ENCODE measurements at regions not wholly inside any gene's neighbourhood (a gene's known extent, or its start where the extent isn't known, plus 50 kb on each side); places are given as distances from the start of the nearest gene placed in this dataset.

DNA sequence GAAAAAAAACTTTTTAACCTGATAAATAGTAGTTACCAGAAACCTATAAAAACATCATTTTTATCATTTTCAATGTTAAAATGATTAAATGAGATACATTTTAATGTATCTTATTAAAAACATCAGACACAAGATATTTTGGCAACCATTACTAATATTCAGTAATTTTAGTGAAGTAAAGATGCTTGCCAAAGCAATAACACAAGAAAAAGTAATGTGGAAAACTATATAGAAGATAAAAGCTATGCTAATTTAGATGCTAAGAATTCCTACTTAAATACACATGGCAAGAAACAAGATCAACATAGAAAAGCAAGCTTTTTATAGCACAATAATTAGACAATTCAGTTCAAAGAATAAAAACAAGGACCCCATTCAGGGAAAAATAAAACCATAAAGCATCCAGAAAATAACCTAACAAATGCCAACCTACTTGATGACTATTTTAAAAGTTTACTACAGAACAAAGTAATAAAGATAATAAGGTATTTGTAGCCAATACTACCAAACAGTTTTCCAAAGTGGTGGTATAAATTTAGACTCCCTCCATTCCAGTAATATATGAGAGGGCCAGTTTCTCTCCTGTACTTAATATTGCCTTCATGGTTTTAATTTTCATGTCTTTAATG lies 489.5 kb downstream of the CDH2 start:
- DNase-seq, result no peak

DNA sequence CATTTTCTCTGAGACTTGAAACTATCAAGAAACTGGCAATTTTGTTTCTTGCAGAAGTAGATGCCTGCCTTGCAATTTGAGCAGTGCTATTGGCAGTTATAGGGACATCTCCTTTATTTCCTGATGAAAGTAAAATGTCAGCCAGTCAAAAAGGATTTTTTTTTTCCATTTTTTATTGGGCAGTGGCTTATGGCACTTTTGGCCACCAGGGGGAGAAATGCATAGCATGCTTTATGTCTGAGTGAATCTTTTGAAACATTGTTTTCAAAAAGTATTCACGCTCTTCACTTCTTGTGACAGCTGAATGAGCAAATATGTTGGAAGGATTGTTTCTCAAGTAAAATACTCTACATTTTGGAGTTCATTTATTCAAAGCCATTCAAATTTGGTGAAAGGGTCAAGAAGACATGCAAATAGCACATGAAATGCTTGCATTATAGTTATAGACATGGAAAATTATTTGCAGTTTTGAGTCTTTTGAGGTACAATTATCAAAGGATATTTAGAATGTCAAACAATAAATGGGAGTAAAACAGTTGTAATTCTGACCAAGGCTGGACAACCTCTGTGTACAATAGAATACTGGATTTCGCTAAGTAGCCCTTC lies 491.0 kb downstream of the CDH2 start:
- peak; percentile 20 for DNase-seq

DNA sequence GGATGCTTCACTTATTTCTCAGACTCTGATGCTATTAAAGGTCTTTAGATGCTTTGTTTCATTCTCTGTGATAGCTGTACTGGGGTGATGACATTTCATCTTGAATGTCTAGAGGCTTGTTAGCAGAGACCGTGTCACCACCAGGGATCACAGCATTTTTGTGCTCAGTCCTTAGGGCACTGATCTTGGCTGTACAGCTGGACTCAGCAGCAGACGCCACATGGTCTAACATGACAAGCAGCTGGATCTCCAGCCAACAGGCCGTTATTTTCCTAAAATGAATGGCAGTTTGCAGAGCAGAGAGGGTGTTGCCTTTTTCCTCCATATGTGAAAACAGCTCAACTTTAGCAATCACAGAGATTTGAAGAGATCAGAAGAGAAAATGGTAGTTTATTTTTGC lies 491.8 kb downstream of the CDH2 start:
- DNase-seq, result no peak

DNA sequence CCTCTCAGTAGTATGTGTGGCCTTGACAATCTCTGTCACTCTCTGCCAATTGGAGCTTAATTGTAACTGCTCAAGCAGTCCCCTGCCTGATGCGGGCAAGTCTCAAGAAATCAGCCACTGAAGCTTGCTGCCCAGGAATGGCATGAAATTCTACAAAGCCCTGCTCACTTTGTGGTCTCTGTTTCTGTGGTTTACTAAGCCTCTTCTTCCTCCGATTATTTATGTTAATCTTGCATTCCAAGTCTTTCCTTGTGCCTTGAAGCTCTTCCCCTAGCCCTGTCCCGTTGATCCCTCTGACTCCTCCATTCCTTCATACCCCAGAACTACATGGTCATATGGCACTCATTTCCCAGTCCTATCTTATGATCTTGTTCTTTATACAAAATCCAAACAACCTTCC lies 489.3 kb upstream of the CHST9 start:
- DNase-seq, result no peak

DNA sequence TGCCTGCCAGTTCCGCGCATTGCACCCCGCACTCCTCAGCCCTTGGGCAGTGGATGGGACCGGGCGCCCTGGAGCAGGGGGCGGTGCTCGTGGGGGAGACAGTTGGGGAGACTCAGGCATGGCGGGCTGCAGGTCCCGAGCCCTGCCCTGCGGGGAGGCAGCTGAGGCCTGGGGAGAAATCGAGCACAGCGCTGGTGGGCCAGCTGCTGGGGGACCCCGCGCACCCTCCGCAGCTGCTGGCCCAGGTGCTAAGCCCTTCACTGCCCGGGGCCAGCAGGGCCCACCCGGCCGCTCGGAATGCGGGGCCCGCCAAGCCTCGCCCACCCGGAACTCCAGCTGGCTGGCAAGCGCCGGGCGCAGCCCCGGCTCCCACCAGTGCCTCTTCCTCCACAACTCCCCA lies 488.8 kb upstream of the CHST9 start:
- no peak for DNase-seq

DNA sequence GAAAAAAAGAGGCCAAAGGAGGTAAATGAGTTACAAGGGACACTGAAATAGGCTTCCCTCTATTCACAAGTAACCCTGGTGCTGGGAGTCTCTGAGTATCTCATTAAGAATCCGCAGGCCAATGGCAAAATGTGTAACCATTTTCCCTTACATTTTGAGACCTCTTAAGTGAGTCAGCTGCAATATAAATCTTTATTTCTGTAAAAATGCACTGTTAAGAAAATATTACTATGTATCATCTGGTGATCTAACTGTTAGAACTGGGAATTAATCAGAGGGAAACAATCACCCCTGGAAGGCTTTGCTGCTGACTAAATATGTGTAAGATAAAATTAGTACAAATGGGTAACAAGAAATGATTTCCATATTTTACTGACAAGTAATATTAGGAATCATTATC lies 483.1 kb upstream of the CHST9 start:
- DNase-seq, result no peak

DNA sequence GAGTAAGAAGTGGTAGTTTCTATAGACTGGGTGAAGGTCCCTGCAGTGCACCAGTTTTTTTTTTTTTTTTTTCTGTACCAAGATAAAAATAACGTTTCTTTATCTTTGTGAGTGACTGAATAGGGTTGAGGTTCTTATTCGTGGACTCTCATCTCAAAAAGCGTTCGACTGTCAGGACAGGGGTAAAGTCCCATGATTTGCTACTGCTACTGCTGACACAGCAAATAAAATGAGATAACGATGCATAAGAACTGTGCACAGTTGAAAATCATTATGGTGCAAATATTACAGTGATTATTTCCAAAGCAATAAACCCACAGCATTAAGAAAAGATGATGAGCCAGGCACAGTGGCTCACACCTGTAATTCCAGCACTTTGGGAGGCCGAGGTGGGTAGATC lies 482.0 kb upstream of the CHST9 start:
- no peak for DNase-seq

DNA sequence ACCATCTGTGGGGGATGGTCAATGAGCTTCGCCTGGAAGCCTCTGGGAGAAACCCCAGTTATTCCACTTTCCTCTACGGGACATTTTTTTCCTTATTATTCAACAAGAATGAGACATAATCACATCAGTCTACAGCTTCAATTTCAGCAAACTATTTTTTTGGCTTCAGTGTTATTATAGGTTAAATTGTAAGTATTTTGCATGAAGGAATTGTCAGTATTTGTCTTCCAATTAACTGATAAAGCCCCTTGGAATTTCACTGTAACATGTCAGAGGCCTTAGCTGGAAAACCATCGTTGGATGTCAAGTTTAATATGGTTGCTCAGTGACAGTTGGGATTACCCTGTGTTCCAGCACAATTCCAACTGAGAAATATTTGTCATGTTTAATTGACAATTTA lies 480.9 kb upstream of the CHST9 start:
- DNase-seq, result no peak

DNA sequence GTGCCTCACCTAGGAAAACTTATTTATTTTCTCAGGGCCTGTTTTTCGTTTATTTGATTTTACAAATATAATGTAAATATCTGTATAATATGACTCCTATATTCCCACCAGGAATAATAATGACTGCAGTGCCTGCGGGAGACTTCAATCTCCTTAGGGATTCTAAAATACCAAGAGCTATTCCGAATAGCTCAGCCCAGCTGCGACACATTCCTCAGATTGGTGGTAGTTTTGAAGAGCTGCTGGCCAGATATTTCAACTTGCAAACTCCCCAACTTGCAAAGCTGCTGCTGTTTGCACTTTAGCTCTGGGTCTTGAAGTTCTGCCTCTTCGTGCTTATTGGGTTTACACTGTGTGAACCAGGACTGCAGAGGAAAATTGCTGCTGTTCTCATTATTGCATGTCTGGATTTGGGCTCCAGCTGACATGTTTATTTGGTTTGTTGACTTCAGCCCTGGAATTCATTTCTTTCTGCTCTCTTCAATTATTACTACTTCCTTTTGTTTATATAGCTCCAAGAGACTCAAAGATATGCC lies 480.2 kb upstream of the CHST9 start:
- no peak for DNase-seq

DNA sequence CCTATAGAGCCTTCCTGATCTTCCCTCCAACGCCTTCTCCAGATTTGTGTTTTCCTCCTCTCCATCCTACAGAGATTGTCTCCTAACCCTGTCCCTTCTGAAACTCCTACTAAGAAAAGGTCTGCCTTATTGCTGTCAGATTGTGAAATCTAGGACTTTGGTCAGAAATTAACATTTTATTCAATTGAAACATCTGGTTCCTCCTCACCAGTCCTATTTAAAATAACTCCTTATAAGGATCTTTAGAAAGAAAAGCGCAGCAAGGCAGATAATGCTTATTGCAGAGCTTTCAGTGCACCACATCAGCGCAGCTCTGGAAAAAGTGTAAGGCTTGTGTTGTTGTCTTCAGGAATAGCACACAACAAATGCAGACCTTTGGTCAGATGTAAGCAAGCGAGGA lies 477.8 kb upstream of the CHST9 start:
- DNase-seq, result no peak

DNA sequence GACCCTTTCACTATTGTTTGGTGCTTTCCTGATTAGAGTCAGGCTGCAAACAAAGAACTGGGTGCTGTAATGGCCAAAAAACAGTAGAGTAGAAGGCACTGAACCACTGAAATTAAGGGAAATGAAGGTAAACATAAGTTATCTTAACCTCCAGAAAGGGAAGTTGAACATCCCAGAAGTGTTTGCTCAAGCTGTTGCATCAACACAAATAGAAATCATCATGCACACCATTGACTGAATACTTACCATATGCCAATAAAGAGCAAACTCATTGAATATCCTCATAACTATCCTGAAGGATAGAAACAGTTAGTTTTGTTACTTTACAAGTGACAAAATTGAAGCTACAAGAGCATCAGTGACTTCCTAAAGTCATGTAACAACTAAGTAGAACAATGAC lies 477.4 kb upstream of the CHST9 start:
- no peak for DNase-seq

DNA sequence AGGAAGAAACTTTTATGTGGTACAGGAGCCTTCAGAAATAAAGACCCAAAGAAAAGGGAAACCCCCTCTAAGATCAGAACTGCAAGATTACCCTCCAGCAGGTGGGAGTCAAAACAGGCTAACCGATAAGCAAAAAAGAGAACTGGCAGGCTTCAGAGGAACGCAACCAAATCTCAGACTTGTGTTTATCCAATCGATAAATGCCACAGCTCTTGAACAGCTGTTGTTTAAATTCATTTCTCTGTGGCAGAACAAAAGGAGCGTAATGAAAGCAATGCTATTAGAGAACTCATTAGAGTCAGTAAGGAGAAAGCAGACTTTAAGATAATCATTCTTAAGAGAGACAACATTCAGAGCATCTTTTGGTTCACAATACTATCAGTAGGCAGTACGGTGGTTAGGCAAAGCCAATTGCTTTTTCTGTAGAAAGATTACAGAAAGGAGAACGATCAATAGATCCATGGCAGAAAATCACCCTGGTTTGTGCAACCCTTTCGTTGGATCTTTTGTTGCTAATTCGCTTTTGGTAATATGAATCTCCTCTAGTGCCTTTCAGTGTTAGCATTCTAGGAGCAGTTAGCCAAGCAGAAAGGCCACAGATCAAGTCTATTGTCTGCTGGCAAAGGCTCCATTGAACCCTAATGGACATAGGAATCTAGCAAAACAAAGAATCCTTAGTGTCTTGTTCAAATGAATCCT lies 476.4 kb upstream of the CHST9 start:
- DNase-seq, result no peak

DNA sequence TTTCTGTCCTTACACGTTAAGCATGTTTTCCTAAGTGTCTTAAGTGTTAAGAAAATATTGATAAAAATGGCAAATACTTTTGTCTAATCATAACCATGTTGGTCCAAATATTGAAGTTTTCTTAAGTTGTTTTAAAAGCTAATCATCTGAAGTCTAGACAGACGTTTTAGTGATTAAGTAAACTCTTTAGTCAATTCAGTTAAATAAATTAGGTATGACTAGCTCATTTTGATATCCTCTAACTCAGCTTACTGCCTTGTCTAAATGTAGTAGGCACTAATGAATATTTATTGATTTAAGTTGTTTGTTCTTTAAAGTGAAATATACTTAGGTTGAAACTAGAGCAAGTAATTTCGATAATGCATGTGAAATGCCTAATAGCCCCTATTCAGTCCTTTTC lies 471.8 kb upstream of the CHST9 start:
- no peak for DNase-seq

DNA sequence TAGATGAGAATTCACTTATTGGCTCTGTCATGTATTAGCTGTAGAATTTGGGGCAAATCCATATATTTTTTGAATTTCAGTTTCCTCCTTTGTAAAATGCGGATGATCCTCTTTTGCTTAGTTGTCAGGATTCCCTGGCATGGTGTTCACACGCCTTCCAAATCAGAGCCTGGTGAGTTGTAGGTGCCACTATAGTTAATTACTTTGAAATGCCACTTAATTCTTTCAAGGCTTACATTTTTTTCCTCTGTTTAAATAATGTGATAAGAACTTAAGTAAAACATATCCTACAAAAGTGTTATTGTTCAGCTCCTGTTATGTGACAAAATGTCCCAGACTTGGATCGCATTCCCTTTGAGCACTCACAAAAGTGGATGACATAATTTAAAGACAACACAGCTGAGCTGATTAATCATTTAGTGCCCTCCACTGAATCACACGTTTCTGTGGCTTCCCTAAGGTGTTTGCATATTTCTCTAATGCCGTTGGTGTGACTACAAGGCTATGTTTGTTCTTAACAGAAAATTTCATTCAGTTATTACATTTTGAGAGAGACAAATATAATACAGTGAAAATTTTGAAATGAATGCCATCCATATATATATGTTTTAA lies 471.2 kb upstream of the CHST9 start:
- DNase-seq, result no peak

DNA sequence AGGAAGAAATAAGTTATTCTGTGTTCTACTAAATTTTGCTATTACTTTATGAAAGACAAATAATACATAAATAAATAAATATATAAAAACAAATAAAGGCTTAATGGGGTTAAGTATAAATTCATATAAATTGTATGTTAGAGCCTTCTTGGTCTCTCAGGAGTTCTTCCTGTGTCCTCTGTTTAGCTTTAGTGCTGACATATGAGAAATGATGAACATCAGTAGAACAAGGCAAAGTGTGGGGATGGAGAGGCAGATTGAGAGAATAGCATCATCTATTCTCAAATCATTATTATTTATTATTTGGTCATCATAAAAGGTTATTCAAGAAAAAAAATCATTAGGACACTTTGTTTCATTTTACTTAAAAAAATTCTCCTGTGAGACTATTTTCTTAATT lies 468.1 kb upstream of the CHST9 start:
- no peak for DNase-seq

DNA sequence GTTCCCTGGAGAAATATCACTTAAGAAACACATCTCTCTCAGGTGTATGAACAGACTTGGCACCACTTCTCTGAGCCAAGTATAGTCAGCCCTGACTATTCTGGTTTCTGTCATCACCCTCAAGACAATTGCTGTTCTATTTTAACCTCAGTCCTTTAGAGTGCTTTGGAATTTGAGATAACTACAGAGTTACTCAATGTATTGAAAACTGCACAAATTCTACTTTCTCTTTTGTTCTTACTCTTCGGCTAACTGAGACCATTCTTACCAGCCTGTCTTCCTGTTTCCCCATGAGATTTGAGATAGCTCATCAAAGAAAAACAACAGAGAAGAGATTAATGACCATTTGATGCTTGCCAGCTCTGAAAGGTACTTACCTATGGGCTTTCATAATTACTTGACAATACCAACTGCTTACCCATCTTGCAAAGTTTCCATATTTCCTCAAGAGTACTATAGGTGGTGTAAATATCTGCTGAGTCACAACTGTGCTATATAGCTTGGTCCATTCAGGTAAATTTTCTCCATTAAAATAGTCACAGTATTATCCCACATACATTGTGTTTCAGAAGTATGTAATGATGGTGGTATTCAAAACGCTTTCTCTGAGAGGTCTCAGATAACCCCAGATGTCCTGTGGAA lies 467.5 kb upstream of the CHST9 start:
- DNase-seq, result no peak

DNA sequence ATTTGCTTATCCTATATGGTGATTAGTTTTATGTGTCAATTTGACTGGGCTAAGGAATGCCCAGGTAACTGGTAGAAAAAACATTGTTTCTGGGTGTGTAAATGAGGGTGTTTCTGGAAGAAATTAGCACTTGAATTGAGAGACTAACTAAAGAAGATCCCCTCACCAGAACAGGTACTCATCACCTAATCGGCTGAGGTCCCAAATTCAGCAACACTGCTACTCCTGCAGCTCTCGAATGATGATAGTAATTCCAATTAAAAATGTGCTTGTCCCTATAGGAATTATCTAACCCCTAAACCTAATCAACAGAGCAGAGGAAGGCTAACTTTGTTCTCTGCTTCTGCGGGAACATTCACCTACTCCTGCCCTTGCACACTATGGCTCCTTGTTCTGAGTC lies 464.5 kb upstream of the CHST9 start:
- DNase-seq, result no peak

DNA sequence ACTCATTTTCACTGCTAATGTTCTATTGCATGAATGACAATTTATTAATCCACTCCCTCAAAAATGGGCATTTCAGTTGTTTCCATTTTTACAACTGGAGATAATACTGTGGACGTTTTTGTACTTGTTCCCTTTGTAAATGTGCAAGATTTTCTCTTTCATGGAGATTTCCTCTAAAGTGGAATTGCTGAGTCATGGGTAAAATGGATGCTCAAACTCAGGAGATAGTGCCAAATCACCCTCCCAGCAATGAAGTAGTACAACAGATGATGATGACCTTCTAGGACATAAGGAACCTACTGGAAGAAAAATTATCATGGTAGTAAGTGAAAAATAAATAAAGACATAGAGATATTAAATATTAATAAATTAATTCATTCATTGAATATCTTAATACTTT lies 460.8 kb upstream of the CHST9 start:
- DNase-seq, result no peak

DNA sequence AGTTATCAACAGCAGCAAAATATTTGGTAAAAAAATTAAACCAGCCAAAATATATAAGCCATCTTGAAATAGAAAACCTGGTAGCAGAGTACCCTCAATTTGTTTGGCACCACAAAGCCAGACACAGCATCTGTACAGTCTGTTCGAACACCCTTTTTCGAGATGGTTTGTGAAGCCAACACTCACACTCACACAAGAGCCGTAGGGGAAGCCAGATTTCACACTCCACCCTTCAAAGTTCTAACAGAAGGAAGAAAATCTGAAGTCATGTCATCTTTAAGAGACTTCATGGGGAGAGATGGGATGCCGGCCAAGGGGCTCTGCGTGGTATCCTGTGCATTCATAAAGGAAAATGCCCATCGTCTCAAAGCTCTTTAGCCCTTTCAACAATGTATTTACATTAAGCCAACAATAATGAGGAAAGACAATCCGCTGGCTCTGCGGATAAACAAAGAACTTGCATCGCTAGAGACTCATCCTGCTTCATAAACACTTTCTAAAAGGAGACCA lies 451.5 kb upstream of the CHST9 start:
- no peak for DNase-seq

DNA sequence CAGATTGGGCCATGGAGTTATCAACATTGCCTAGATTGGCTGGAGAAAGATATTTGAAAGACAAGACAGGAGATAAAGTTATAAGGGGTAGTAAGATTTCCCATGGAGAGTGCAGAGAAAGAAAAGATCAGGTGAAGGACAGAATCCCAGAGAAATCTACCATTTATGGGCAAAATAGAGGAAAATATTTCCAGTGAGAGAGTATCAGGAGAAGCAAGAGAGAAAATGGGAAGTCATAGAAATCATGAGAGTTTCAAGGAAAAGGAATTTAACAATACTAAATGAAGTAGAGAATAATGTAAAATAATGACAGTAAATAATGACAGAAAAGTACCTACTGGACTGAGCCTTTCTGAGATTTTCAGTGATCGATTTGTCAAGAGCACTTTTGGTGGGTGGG lies 447.6 kb upstream of the CHST9 start:
- DNase-seq, result no peak

DNA sequence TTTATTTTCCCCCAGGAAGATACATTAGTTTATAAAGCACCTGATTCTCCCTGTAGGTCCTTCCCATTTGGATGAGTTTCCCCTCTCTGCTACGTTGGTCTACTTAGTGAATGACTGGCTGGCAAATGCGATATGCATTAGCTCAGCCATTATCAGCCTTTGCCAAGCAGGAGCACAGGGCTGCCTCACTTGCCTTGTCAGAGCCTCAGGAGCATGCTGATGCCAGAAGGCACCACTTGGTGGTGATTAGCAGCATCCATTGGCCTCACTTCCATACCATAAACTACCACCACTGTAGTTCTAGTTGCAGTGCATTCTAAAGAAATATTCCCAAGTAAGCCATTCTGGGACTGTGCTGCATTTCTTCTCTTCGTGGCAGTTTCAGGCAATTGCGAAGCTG lies 442.8 kb upstream of the CHST9 start:
- no peak for DNase-seq

DNA sequence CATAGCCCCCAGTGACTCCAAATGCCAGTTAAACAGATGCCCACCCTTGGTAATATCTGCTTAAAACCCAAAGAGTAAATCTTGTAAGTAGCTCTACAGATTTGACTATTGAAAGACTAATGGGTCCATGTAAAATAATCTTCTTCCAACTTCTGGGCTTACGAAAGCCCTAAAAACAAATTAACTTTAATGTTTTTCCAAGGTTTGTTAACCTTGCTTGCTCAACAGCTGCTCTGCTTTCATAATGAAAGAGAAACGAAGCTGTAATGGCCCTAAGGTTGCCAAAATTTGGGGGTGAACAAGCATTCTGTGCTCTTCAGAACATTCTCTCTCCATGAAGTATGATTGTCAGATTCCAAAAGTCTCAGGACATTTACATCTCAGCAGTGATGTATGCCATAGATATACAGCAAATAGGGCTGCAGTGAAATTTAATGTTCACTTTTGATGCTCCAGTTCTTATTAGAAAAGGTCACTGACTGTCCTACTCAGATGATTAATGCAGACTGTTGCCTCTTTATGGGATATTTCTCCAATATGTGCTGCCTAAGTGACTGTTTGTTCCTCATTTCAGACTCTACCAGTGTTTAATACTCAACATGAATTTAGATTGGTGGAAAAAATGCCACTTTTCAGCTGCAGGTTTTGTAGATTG lies 436.3 kb upstream of the CHST9 start:
- DNase-seq, result no peak
